HCEC 1CT (cell line): ENCODE measurements at regions not wholly inside any gene's neighbourhood (a gene's known extent, or its start where the extent isn't known, plus 50 kb on each side); places are given as distances from the start of the nearest gene placed in this dataset.
"Not testable (repeated sequence)": the region's sequence is repeated elsewhere in the genome, so short reads cannot be mapped to it uniquely, and the experiment has no call there.

Source experiments
- DNase-seq: peaks from one replicate; pipeline ENCODE4 v3.0.0-alpha.2; 2017

DNA sequence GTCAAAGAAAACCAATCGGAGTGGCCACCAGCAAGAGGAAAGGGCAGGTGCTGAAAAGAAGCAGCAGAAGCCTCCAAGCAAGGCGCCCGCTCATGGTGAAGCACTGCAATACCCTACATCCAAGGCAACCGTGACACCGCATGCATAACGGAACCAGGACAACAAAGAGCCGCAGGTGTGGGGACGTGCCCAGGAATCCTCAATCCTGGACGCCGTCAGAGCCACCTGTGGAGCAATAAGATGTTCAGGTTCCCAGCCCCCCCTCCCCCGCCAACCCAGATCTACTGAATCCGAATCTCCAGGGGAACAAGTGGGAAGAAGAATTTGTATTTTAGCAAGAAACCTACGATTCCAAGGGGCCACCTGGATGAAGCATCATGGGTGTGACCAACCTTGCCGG, 70.8 kb downstream of the SHANK2 start:
- no peak for DNase-seq

DNA sequence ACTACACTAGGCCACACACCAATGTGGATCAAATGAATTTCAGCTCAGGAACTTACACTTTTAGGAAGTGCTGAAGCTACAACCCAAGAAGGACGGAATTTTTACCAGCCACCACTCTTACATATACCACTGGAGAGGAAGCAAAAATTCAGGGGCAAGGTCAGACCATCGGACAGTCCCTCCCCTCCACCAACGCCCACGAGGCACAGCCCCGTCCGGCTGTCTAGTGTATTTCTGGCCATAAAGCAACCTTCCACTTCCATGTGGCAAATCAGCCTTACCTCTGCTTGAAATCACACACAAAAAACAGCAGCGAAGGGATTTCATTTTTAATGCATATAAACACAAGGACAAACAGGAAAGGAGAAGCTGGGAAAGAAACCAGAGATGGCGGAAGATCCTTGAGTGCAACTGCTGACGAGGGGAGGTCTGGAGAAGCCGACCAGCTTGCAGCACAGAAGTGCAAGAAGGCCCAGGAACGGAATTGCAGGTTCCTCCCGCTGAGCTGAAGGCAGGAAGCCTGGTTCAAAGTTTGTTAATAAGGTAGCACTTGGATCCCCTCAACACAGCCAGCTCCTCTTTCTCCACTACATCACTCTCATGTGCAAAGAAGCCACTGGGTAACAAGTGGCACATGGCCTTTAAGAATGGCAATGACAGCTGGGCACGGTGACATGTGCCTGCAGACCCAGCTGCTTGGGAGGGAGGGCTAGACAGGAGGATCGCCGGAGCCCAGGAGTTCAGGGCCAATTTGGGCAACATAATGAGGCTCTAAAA, 71.5 kb downstream of the SHANK2 start:
- no peak for DNase-seq

DNA sequence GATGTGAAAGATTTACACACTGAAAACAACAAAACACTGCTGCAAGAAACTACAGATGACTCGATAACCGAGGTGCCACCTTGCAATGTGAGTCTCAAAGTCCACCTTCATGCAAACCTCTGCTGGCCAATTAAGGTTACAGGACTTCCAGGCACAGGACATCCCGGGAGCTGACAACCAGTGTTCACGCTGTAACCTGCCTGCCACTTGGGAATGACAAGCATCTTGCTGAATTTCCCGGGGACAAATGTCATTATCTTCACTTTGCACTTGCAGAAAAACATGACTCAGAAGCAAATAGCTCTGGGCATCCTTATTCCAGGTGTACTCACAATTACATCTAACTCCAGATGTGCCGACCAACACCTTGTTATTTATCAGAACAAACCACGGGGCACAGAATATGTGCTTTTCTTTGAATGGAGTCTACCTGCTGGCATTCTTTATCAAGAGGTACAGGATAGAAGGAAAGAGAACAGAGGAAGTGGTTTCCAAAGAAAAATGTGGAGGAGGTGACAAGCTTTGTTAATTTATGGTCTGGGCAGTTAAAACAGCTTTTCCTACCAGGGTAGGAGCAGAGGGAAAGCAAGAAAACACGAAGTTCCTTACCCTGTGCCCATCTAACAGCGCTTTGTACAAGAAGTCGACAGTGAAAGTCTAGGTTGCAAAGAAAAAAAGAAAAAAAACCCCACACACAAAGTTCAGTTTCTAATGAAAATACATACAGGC, 72.3 kb downstream of the SHANK2 start:
- DNase-seq = no peak

DNA sequence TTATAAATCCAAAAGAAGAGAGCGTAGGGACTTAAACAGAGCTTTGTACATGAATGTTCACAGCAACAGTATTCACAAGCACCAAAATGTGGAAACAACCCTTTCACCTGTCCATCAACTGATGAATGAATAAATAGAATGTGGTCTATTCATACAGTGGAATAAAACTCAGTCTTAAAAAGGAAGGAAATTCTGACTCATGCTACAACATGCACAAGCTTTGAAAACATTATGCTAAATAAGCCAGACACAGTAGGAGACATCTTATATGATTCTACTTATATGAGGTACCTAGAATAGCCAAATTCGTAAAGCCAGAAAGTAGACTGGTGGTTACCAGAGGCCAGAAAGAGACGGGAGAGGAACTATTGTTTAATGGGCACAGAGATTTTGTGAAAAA, 74.3 kb downstream of the SHANK2 start:
- peak; percentile 14 for DNase-seq

DNA sequence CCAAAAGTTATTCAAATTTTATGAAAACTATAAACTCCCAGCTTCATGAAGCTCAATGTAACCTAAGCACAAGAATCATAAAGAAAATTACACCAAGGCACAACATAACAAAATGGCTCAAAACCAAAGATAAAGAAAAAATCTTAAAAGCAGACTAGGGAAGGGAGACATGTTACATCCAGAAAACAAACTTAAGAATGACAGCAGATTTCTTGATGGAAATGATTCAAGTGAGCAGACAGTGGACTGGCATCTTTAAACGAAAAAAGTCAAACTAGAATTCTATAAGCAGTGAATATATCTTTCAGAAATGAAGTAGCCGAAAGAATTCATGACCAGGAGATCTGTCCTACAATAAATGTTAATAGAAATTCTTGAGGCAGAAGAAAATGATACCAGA, 75.6 kb downstream of the SHANK2 start:
- no peak for DNase-seq

DNA sequence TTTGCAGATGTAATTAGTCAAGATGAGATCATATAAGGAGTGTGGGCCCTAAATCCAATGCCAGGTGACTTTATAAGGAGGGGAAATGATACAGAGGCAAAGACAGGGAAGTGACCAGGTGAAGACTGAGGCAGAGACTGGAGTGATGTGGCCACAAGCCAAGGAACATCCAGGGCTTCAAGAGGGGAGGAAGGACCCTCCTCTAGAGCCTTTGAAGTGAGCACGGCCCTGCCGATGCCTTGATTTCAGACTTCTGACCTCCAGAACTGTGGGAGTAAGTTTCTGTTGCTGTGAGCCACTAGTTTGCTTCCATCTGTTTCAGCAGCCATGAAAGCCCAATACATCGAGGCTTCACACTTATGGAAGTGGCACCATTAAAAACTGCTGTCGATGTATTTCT, 78.7 kb downstream of the SHANK2 start:
- DNase-seq = no peak

DNA sequence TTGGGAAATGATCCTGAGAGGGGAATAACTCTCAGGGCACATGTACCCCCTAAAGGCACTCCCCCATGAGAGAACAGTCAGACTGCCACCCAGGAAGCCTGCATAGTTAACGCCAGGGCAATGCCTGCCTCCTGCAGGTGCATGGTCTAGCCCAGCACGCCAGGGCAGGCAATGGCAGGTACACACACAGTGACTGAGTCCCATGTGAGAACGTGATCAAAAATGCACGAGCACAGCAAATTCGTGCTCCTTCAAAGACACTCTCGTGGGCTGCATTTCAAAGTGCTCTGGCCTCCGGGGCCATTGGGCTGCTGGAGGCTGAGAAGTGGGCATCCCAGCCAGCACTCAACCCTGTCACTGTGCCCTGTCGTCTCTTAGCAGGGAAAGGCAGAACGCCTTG, 79.7 kb downstream of the SHANK2 start:
- DNase-seq = no peak

DNA sequence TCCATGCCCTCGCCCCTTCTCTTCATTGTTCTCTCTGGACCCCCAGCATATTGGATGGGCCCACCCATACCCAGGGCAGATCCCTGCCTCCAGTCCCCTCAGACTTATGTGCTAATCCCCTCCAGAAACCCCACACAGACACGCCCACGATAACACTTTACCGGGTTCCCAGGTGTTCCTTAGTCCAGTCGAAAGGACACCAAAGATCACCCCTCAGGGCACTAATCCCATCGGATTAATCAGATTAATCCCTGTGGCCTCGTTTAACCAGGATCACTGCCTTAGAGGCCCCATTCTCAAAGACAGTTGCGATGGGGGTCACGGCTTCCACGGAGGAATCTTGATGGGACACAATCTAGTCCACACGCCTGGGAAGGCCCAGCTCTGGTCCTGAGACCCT, 80.8 kb downstream of the SHANK2 start:
- DNase-seq = no peak

DNA sequence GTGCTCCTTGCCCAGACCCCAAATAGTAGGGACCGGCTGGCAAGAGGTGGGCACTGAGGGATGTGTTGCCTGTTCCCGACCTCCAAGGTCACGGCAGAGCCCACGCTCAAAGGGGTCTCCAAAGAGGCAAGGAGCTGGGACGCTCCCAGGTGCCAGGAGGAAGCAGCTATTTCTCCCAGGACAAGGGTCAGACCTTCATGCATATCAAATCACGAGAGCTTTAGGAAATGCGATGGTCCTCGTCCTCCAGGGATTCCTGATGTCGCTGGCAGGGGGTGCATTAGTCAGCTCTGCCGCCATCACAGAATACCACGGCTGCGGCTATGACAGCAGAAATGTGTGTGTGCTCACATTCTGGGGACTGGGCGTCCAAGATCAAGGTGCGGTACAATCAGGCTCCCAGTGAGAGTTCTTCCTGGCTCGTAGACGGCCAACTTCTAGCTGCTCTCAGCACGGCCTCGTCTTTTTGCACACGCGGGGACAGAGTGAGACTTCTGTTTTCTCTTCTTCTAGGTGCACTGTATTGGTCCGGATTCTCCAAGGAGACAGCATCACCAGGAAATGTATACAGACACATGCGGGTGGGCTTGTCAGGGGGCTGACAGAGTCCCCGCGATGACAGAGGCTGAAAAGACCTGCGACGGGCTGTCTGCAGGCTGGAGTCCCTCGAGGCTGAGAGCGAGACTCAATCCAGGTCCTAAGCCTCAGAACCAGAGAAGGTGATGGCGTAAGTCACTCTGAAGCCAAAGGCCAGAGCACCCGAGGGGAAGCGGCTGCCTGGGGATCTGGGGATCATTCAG, 81.6 kb downstream of the SHANK2 start:
- no peak for DNase-seq

DNA sequence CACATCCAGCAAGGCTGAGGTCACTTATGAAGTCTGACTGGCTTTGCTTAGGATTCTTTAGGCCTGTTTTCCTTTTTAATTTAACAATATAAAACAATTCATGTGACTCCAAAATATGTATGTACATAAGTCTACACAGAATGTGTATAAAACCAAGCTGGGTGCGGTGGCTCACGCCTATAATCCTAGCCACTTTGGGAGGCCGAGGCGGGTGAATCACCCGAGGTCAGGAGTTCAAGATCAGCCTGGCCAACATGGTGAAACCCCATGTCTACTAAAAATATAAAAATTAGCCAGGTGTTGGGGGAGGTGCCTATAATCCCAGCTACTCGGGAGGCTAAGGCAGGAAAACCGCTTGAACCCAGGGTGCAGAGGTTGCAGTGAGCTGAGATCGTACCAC, 83.1 kb downstream of the SHANK2 start:
- no peak for DNase-seq

DNA sequence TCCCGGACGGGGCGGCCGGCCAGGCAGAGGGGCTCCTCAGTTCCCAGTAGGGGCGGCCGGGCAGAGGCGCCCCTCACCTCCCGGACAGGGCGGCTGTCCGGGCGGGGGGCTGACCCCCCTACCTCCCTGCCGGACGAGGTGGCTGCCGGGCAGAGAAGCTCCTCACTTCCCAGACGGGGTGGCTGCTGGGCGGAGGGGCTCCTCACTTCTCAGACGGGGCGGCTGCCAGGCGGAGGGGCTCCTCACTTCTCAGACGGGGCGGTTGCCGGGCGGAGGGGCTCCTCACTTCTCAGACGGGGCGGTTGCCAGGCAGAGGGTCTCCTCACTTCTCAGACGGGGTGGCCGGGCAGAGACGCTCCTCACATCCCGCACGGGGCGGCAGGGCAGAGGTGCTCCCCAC, 84.6 kb downstream of the SHANK2 start:
- not testable (repeated sequence) for DNase-seq

DNA sequence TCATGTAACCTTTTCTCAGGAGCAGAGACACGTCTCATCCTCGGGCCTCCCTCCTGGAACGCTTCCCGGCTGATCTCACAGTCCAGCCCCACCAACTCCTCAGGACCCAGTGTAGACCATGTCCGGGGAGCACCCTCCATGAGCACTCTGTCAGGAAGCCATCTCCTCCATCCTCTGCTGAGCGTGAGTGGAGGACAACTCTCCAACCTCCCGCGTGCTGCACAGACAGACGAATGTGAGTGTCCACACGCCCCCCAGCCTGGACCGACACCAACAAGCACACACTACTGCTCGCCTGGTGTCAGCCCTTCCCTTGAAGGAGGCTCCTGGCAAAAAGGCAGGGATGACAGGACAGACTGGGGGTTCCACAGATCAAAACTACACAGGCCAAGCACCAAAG, 86.6 kb downstream of the SHANK2 start:
- DNase-seq = no peak

DNA sequence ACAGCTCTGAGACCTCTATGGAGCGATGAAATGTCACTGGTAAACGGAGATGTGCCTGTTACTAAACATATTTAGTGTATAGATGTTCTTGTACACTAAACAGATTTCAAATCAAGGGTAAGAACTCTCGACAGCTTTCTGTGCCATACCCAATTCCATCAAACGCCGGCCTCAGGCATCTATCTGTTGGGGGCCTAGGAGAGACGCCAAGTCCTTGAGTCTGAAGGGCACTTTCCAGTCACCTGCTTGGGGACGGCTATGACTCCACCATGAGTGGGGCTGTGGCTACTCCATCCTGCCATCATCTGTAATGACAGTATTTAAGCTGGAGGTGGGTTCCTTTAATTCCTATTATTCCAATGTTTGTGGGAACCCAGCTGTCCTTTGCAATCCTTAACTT, 87.8 kb downstream of the SHANK2 start:
- DNase-seq = no peak

DNA sequence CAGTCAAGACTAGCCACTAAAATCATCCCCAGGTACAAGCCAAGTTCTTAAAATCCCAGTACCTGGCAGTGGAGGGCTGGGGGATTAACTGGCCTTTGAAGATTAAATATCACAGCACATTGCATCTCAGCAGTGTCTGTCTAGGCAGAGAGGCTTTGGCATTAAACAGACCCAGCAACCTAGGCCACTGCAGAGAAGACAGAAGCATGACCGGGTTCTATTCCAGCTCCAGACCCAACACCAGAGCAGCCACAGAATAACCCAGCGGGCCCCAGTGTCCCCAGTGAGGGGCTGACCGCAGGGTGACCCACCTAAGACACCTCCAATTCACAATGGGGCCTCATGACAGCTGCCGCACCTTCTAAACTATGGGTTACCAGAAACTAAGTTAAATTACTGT, 88.2 kb downstream of the SHANK2 start:
- no peak for DNase-seq

DNA sequence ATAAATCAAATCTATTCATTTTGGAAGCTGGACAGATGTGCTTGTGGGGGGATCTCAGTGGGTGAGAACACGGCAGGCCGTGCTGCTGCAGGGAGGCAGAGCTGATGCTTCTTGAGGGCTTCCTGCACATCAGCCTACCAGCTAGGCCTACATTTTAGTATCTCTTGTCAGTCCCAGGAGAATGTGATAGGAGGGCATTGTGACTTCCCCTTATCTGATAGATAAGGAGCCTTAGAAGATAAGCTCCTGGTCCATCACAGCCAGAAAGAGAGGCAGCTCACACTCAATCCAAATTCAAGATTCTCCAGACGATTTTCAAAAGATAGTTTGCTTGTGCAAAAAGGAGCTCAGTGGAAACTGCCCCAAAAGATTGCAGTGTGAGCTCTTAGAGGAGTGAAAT, 89.0 kb downstream of the SHANK2 start:
- no peak for DNase-seq

DNA sequence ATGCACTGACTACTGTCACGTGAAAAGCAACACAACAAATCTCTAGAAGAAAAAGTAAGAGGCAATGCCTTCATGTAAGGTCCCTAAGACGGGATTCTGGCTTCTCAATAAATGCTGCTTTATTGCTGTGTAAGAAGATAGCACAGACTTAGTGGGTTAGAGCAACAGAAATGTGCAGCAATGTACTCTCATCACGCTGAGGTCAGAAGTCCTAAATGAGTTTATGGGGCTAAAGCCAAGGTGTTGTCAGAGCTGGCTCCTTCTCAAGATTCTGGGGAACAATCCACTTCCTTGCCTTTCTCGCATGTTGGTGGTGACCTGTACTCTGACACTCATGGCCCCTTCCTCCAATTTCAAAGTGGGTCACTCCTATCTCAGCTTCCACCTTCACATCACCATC, 93.4 kb downstream of the SHANK2 start:
- DNase-seq = no peak

DNA sequence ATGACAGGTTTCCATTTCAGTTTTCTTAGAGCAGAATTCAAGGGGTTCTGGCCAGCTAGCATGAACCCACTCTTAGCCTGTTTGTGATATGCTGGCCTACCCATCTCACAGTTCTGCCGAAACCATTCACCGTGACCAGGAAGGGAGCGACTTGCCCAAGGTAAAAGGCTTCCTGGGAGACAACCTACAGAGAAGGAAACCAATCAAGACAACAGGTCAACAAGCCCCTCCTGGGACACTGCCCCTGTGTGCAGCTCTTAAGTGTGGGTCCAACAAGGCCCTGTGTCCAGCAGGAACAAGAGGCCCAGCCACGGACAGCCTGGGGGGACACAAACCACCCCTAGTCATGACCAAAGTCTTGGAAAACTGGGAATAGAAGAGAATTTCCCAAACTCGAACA, 94.7 kb downstream of the SHANK2 start:
- DNase-seq = not testable (repeated sequence)

DNA sequence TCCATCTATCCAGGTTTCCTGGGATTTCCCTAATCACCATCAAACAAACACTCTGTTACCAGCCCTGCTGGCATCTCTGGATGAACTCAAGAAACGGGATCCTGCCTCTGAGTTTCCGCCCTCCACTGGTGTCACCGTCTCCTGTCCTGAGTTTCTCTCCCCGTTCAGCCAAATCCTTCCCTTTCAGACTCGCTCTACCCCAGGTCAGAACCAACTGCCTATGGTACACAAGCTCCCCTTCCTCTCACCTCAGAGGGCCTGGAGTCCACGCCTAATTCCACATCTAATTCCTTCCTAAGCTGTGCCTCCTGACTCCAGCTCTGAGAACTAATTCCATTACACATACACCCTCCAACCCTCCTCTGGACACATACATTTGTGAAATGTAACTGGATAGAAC, 96.1 kb downstream of the SHANK2 start:
- no peak for DNase-seq

DNA sequence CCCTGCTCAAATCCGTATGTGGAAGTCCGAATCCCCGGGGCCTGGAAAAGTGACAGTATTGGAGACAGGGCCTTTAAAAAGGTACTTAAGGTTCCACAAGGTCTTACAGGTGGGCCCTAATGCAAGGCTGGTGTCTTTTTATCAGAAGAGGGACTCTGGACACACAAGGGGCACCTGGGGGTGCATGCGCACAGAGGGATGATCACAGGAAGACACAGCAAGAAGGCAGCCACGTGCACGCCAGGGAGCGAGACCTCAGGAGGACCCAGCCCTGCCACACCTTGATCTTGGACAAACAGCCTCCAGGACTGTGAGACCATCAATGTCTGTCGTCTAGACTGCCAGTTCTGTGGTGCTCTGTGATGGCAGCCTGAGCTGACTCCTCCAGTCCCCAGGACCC, 96.5 kb downstream of the SHANK2 start:
- DNase-seq = no peak

DNA sequence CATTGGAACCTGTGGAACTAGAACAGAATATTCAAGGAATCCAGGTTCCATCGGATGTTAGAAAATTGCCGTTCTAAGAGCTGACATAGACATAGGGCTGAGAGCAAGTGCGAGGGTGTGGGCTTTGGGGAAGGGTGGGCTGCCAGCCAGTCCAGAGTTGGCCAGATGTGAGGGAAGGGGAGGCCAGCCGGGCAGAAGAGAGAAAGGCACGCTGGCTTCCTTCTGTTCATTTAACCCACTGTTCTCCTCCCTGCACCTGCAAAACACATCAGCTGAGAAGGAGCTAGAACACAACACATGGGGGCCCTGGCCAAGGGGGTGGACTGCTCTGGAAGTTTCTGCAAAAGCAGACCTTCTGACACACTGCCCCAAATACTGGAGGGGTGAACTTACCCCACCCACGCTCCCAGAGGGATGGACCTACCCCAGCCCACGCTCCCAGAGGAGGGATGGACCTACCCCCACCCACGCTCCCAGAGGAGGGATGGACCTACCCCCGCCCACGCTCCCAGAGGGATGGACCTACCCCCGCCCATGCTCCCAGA, 98.0 kb downstream of the SHANK2 start:
- DNase-seq = no peak

DNA sequence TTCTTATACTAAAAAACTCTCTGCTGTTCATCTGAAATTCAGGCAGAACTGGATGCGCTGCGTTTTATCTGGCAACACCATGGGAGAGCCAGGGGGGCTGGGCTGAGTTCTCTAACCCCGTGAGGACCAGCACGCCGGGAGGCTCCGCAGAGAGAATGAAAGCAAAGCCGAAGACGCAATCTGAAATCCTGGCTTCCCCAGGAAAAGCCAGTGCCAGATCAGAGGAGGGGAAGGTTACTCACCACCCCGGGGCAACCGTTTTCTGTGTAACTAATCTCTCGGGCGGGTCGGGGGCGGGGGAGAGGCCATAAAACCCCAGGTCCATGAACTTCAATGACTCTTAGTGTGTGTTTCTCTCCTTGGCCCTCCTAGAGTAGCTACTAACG, 99.4 kb downstream of the SHANK2 start:
- no peak for DNase-seq

DNA sequence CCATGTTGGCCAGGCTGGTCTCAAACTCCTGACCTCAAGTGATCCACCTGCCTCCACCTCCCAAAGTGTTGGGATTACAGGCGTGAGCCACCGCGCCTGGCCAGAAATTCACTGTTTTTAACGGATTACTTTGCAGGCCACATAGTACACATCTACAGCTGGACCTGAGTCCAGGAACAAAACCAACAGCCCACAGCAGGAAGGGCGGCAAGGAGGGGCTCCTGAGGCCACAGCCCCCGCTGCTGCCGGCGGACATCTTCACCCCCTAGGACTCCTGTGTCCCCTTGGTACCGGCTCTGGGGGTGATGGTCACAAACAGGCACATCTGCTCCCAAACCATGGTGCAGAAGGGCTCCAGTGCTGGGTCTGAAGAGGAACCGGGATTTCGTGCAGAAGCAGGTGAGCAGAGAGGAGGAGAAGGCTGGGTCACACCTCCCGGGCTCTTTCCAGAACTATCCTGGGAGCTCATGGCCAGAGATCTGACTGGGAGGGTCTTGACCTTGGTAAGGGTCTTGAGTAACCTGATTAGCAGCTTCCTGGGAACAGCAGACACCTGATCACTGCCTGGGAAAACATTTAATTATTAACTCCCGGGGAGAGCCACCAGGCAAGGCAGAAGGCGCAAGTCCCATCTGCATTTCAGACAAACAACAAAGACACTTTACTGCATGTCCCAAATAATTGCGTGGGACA, 99.9 kb downstream of the SHANK2 start:
- DNase-seq = not testable (repeated sequence)

DNA sequence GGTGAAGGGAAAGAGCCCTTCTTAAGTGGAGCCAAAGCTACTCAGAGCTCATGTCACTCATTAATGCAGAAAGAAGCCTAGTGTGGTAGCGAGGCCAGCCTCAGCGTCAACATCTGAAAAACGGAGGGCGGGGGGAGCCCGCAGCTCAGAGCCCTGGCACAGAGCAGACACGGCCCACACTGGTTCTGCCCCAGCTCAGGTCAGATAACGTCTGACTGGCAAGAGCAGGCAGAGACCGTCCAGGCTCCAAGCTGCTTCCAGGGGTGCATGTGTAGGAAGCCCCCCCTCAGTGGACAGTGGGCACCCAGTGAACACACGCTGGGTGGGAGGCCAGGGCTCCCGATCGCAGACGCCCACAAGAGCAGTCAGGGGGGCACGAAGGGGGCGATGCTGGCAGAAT, 100.8 kb downstream of the SHANK2 start:
- no peak for DNase-seq
